ENCODE measurements at regions not wholly inside any gene's neighbourhood (a gene's known extent, or its start where the extent isn't known, plus 50 kb on each side); places are given as distances from the start of the nearest gene placed in this dataset.

DNA sequence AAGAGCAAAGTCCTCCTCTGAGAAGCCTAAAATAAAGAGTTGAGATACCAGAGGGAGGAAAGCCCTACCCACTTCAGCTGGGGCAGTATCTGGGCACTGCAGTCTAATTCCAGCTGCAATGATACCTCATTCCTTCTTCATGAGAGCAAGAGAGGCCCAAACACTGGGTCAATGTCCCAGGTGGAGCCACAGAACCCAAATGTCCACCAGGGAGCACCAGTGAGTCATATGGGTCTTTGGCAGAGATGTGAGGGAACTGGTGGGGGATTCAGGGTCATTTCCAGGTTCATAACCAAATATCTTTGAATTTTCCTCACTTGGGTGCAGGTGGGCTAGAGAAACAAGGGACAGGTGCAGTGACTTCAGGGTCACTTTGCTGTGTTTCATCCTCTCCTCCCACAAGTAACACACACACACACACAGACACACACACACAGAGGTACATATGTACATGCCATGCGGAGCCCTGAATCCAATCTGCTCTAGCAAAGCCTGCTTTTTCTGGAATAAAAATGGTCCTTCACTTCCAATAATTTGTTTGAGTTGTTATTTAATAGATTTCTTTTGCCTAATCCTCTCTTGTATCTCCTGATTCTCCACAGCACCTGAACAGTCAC is 585.4 kb downstream of the SOX6 start:
- DNase-seq (ENCODE audit: low read depth in 2 of 2): no peak

DNA sequence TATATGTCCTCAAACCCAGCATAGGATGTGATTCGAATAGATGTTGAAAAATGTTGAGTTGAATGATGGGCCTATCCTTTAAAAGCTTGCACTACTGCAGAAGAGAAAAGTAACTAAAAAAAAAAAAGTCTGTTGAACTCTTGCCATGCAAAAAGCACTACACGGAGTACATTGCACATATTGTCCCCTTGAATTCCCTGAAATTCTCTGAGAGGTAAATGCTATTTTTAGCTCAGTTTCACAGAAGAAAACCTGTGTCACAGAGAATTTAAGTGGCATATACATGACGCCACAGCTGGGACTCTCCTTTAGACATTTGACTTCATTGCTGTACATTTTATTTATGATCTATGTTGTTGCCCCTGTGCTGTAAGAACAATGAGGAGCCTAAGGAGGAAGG is 583.8 kb downstream of the SOX6 start:
- DNase-seq (ENCODE audit: low read depth in 2 of 2): no peak

DNA sequence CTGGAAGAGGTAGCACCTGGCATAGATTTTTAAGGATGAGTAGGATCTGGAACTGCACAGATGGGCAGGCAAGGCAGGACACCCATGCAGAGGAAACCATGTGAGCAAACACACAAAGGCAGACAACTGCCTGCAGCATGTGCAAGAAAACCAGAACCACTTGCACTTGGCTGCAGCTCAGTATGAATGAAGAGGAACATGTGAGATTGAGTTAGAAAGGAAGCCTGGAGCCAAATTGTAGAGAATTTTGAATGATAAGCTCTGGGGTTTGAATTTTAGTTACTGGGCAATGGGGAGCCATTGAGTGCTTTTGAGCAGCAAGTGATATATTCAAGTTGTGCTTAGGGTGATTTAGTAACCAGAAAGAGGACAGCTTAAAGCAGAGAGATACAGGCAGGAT is 583.4 kb downstream of the SOX6 start:
- DNase-seq (ENCODE audit: low read depth in 2 of 2): no peak

DNA sequence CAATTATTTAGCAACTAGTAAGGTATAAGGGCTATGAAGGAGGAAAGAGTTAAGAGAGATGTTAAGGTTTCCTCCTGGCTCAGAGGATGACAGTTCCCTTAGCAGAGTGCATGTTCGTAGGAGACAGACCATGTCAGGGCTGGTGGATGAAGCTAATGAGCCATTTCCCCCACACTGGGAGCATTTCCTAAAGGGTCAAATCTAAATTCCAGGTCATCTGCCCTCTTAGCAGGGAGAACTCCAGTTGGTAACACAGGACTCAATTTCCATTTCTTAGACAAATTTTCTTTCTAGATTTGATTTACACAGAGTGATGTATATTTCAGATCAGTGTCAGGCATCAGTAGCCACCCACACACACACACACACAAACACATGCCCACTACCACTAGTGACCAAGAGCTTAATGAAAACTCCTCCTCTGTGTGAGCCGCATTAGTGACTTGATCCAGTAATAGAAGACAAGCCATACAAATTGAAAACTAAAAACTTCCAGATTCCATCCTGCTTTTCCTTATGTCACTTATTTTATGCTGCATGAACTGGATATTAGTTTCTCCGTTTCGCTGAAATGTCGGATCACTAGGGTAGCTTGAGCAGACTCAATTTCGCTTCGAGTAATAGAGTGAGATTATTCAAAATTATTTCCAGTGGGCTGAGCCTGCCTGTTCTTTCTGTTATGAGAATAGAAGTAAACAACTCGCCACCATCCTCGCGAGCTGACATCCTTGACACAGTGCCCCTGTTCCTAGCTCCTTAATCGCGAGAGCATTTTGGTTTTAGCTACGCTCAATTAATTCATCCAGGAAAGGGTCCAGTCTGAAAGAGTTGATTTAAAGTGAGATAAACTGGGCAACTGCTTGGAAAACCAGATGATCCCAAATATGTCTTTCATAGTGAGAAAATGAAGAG is 582.6 kb downstream of the SOX6 start:
- no peak for DNase-seq (ENCODE audit: low read depth in 2 of 2)

DNA sequence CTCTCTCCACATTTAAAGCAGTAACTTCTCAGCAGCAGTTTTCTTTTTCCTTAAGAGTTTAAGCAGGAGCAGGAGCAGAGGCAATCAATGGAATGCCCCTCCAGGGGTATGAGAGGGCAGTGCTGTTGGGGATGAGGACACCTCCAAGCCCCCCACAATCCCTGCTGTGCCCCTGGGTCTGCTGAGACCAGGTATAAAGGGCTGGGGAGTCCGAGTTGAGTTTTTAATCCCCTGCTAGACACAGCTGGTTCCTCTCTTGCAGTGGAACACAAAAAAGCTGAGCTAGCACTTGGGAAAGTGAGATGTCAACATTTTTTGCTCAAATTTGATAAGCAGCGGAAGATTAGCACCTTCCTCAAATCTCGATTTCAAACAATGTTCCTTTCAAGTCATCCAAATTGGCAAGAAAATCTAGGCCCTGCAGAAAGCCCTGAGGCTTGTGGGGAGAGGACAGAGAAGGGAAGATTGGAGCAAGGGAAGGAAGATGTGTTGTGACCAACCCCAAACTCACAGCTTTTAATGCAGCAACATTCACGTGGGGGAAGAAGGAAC is 581.9 kb downstream of the SOX6 start:
- DNase-seq (ENCODE audit: low read depth in 2 of 2): no peak

DNA sequence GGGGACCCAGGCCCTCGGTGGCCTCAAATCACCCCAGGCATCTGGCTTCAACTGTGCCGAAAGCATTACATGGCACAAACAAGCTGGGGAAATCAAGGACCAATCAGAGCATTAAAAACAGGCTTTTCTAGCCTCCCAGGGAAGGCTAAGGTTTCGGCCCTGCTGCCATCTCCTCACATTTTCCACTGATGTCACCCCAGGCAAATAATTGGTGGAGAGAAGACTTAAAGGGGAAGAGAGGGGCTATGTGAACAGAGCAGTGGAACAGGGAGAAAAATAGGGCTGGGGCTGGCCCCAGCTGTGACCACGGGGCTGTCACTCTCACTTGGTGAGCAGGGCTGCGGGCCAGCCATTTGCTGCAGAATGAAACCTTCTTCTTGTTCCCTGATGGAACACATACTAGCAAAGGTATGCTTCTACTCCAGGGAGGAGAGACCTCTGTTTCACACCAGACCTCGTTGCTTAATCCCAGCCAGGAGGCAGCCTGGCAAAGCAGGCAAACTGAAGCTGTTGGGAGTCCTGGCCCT is 581.3 kb downstream of the SOX6 start:
- no peak for DNase-seq (ENCODE audit: low read depth in 2 of 2)

DNA sequence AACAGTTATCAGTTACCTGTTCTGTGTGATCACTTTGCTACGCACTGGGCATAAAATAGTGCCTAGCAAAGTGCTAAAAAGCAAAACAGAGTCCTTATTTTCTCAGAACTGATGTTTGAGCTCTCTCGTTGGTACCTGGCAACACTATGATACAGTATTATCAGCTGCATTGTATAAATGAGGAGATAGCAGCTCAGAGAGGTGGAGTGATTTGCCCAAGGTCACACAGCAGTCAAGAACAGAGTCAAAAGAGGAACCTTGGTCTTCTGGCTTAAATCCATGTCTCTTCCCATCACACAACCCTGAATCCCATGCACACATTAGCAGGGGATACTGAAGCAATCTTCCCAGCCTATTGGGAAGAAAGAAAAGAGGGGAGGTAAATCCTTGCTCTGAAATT is 580.5 kb downstream of the SOX6 start:
- no peak for DNase-seq (ENCODE audit: low read depth in 2 of 2)

DNA sequence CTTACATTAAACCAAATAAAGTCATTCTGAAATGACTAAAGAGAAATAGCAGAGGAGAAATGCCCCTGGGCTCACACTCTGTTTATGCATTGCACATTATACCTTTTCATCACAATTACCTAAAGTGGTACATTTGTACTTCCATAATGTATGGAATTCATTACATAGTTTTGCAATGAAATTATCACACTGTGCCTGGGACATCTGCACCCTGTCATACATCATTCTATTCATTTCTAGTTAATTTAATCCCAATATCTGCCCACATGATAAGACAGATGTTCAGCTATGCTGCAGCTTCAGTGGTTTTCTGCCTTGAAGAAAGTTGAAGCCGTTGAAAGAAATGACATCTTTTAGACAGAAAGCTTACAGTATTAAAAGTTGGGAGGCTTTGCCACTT is 580.0 kb downstream of the SOX6 start:
- no peak for DNase-seq (ENCODE audit: low read depth in 2 of 2)

DNA sequence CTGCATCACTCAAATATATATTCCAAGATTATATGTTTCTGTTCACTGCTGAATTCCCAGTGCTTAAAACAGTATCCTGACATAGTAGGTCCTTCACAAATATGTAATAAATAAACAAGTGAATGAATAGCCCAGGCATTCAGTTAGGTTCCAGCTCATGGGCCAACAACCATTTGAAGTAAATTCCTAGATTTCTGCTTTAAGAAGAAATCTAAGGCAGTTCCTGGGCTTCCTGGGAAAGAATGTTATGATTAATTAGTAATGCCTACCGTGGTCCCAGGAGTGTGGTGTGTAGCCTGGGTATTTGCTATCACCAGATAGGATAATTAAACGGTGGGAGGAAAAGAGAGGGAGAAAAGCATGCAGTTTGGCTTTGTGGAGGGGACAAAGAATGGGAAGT is 576.8 kb downstream of the SOX6 start:
- no peak for DNase-seq (ENCODE audit: low read depth in 2 of 2)

DNA sequence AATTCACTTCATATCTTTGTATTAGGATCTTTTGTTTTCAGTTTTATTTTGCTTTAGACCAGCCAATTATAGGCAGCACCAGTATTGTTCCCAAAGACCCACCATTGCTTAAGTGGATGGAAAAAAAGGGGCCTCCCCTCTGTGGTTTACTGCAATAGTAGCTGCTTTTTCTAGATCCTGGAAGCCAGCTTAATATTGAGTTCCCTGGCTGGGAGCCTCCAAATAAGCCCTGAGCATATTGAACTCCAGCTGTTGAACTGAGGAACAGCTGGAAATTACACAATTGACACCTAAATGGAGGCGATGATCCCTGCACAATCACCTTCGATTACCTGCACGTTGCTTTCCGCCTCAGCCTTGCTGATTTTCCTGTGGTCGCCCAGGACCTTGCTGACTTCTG is 576.0 kb downstream of the SOX6 start:
- no peak for DNase-seq (ENCODE audit: low read depth in 2 of 2)

DNA sequence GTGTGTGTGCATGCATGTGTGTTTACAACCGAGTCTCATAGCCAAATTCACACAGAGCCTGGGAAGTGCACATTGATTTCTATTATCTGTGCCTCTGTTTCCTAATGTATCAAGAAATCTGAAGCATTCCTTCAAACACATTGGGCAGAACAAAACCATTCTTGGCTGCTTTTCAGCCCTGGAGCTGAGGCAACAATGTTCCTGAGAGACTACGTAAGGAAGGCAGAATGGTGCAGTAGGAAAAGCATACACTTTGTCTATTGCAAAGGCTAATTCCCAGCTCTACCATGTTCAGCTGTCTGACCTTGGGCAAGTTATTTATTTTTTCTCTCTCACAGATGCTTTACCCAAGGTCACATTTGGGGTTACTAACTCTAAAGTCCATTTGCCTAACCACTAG is 575.5 kb downstream of the SOX6 start:
- DNase-seq (ENCODE audit: low read depth in 2 of 2): no peak

DNA sequence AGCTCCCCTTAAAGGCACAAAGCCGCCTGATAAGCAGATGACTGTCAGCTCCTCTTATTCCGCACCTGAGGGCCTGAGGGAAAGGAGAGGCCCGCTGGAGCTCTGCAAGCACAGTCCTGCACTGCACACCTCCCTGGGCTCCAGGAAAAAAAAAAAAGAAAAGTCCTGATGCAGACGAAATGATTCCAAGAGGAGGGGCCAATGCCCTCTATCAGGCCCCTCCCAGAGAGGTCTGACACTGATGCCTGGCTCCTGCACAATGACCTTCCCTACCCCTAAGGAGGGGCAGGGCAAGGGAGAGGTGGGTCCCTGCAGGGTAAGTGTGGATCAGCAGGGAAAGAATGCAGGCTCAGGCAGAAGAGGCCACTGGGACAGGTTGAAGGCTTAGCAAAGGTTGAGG is 572.7 kb downstream of the SOX6 start:
- DNase-seq (ENCODE audit: low read depth in 2 of 2): no peak

DNA sequence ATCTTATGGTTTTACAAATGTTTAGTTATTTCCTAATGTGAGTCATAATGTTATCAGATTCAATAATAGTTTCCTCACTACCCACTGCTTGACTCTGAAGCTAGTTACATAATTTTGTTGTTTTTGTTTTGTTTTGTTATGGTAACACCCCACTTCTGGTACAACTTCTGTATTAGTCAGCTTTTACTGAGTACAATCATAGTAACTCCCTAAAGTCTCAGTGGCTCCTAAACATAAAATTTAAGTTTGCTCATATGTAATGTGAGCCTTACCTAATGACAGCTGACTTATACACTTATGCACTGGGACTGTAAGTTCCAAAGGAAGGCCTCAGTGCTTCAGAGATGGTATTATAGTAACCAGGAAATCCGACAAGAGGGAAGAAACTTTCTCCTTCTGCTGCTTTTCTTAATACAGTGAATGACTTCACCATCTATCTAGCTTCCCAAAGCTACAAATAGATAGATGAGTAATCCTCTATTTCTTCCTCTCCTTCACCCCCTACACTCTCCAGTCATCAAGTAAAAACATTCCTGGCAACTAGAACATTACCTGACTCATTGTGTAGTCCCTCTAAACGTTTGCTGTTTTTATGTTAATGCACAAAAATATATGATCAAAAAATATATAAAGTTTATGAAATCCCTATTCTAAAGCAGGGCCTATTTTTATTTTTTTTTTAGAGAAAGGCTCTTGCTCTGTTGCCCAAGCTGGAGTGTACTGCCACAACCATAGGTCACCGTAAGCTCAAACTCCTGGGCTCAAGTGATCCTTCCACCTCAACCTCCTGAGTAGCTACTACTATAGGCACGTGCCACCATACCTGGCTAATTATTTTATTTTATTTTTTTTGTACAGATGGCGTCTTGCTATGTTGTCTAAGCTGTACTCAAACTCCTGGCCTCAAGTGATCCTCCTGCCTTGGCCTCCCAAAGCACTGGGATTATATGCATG is 563.0 kb downstream of the SOX6 start:
- no peak for DNase-seq (ENCODE audit: low read depth in 2 of 2)

DNA sequence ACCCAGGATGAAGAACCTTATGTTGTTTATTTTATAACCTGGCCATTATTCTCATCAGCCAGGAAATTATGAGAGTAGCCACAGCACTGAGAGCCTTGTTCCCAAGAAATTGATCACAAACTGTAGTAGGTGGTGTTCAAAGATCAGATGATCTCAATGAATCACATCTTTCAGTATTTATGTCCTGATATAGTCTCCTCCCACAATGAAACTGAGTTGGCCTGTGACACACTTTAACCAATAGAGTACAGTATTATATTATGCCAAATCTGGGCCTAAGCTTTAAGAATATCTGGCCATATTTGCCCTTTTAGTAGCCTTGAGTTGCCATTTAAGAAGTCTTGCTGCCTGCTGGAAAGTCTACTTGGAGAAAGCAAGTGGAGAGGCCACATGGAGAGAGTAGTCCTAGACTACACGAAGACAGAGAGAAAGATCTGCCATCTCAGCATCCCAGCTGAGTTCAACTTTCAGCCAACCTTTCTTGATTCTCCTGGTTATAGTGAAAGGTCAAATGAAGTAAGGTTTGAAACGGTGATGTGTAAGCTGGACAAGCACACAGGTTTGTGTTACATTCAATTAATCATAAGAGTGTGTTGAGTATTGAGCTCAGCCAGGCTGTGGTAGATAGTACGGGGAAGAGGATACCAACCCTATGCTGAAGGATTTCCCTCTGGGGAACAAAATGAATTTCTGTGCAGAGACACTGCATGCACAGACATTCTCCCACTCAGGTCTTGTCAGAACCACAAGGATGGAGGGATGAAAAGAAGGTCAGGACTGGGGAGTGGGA is 561.8 kb downstream of the SOX6 start:
- DNase-seq (ENCODE audit: low read depth in 2 of 2): no peak

DNA sequence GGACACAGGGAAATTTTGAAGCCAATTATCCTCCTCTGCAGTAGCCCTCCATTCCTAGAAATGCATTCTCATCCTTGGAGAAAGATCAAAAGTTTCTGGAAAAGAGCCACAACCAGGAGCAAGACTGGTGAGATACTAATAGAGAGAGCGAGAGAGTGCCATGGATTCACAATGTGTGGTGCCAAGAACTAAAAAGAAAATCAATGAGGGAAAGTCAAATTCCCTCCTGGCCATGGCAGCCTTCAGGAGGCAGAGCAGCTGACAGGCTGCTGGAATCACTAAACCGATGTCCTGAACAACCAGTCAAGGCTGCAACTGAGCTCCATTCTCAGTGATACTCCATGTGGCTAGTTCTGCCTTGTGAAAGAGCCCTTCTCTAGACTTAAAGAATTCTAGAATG is 561.0 kb downstream of the SOX6 start:
- no peak for DNase-seq (ENCODE audit: low read depth in 2 of 2)

DNA sequence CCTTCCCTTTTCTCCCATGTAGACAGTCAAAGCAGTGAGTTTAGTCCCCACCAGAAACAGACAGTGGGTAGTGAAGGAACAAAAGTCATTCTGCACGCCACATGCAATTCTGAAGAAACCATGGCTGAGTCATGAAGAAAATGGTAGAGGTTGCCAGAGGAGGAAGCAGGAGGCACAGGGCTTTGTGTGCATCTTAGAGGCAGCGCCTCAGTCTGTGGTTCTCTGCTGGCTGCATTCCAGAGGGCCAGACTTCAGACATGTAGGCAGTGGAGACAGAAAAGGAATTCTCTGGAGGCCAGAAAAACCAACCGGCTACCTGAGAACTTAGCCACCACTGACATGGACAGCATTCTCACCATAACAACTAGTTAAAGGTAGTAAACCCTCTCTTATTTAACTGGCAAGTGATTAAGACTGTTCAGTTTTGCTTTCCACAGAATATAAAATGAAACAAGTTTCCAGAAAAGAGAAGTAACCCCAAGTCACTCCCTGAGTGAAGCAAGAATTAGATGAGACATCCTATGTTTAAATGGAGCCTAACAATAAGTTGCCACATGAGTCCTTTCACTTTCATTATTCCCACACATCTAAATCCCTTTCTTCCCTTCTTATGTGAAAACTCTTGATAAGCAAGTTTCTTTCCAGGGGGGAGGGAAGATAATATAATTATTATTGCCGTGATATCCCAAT is 556.1 kb downstream of the SOX6 start:
- DNase-seq (ENCODE audit: low read depth in 2 of 2): no peak

DNA sequence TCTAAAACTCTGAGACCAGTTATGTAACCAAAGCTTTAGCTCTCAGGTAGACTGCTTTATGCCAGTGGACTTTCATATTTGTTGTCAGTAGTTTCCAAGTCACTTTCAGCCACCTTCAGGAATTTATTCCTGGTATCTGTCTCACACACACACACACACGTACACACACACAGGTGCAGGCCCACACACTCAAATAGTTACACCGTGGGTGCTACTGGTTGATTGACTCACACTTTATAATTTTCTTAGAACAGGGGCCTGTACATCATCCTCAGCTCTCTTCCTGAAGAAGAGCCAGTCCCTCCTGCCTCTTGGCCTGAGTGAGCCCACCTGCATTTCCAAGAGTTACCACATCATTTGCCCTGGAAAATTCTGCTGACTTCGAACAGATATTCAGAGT is 555.2 kb downstream of the SOX6 start:
- DNase-seq (ENCODE audit: low read depth in 2 of 2): no peak

DNA sequence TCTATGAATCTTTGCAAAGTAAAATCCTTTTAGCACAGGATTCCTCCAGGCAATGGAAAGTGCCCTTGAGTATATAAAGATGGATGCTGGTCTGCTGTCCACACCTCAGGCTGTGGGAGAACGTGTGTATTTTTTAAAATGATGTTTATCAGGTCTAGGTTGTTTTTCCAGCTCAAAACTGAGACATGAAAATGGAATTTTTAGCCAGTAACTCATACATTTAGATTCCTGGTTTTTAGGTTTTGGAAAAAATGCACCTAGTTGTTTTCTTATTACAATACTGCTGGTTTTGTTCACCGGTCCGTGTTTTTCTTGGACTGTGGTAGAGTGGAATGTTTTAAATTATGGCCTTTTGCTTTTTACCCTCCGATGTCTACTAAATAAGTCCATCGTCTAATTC is 554.7 kb downstream of the SOX6 start:
- no peak for DNase-seq (ENCODE audit: low read depth in 2 of 2)

DNA sequence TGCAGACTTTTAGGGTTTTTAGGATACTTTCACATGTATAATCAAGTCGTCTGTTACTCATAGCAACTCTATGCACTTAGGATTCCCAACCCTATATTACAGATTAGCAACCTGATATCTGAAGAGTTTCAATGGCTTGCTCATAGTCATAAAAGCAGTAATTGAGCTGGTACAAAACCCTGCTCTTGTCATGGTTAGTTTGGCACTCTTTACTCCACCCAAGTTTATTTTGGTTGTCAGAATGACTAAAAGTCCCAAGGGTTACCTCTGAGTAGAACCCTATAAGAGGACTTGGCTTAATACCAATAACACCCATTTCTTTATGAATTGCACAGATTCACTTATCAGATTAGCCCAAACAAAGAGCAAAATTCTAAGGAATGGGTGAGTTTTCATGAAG is 550.6 kb downstream of the SOX6 start:
- no peak for DNase-seq (ENCODE audit: low read depth in 2 of 2)

DNA sequence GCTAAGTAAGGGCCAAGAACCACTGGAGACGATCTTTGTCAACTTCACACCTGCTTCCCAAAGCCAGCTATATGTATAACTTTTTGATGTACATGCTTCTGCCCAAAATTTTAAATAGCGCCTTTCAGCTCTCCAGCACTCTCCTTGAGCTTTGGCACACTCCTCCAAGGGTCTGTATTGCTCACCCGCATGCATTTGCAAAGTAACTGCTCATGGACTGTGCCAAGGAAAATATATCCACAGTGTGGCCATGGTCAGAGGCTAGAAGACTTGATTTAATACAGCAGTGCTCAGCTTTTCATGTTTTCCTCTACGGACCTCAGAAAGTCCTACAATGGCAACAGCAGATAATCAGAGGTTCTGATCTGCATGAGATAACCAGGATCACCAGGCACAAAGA is 550.1 kb downstream of the SOX6 start:
- DNase-seq (ENCODE audit: low read depth in 2 of 2): no peak

All from stimulated activated CD8-positive, alpha-beta memory T cell treated with anti-CD3 and anti-CD28 coated beads, Interleukin-7, amount 100 ng/mL, for 1 hour (primary cell).